HG02588 (cell line): ENCODE measurements at regions not wholly inside any gene's neighbourhood (a gene's known extent, or its start where the extent isn't known, plus 50 kb on each side); places are given as distances from the start of the nearest gene placed in this dataset.

Experiments
- ATAC-seq: cut with Tn5 transposase; IDR thresholded peaks from one replicate; pipeline ENCODE4 v1.9.1; 2021; ENCODE audit warnings: mild to moderate bottlenecking, moderate library complexity; ENCODE audit not compliant: unreplicated experiment

GRCh38 chr2:59540864-59541263 is 1012.6 kb downstream of the BCL11A start:
- ATAC-seq = no peak

DNA sequence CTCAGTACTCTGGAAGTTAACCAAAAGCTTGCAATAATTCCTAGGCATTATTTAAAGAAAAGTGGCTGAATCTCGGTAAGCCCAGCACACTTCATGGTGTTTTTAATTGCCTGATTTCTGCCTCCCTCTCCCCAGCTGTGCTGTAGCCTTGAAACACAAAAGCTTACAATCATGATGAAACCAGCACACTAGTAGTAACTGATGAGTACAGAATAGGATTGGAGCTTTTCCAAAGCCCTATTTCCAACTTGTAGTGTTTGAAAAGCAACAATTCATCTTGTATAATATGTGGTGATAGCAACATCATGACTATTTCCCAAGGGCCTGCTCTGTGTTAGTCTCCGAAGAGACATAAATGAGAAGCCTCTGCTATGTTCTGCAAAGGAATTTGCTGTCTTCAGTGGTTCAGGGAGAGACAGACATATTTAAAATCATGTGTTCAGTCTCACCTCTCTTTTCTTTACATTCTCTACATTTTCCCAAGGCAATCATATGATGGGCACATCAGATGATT is 1015.0 kb downstream of the BCL11A start:
- ATAC-seq = no peak

- no peak for ATAC-seq
Observed at GRCh38 chr2:59532808-59533207, 1020.6 kb downstream of the BCL11A start.

DNA sequence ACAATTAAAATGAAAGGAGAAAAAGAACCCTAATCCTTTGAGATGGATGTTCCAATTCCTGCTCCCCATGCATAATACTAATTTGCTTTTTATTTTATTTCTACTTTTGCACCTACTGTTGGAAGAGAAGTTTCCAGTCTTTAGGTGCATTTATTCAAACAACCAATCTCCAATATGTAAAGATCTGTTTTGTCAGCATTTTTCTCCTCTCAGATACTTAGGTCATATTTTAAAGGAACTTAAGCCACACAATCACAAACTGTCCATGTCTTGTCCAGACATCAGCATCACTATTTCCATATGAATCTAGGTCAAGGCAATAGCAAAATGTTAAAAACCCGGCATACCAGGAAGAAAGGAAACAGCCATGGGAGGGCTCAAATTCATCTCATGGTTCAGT is 1023.2 kb downstream of the BCL11A start:
- no peak for ATAC-seq

GRCh38 chr2:59529726-59530125 is 1023.7 kb downstream of the BCL11A start:
- no peak for ATAC-seq

DNA sequence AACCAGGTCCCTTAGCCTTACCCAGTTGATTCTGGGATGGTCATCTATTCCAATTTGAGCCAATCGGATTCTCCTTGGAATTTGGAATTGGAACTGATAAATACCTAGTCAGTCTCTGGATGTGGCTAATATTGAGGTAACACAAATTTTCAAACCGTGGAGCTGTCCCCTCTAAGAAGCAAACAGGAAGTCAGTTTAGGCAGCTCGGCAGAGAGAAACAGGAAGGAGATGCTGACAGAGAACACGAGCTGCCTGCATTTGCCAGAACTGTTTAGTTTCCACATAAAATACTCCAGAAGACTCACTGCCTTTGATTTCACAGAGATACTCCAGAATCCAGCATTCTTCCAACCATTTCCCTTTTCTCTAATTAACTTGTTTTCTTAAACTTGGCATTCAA is 1024.9 kb downstream of the BCL11A start:
- no peak for ATAC-seq

DNA sequence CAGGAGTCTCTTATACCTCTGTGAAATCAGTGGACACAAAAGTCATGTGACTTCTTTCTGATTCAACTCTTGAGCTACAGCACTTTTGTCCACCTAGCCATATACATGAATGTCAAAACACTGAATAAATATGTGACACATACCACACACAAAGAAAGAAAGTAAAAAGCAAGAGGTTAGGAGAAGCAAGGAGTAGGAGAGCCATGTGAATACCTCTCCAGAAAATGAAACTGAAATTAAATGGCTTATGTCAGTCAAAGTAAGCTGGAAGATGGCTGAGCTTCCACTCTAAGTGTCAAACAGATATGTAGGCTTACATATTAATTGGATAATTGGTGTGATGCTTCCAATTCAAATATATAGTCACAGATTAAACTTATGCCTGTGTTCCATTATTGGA is 1050.5 kb downstream of the BCL11A start:
- ATAC-seq = no peak

GRCh38 chr2:59490994-59491393 is 1062.5 kb downstream of the BCL11A start:
- no peak for ATAC-seq

DNA sequence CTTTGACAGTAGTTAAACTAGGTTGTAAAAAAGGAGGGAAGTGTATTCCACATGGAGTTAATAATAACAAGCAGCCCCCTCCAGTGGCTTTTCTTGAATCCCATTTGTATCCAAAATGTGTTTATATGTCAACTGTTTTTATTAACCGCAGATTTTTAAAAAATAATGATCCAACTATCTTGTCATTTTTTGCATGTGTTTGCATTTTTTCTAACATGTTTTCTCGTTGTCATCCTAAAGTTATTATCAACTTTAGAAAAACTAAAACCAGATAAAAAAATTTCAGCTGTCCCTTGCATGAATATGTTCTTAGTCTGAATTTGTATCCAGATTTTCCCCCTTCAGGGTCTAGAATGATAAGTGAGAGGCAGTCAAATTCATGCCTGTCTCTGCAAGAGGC is 1063.3 kb downstream of the BCL11A start:
- no peak for ATAC-seq

DNA sequence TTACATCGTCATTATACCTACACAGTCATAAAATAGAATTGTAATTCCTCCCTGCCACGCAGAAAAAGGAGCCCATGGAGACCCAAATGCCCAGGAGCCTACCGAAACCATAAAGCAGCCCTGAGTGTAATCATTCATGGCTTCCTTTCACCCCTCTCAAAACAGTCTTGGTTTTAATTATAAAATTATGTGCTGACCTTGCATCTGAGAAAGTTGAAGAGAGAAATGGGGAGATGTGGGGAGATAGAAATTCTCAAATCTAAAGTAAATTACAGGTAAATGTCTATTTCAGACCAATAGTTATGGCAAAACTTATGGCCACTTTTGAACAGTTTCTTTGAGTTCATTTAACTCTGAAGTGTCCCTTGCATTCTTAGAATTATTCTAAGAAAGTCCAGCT is 1068.8 kb downstream of the BCL11A start:
- no peak for ATAC-seq

GRCh38 chr2:59463426-59463825 is 1090.0 kb downstream of the BCL11A start:
- ATAC-seq = no peak

- ATAC-seq = no peak
Observed at GRCh38 chr2:59462422-59463197, 1090.8 kb downstream of the BCL11A start.

DNA sequence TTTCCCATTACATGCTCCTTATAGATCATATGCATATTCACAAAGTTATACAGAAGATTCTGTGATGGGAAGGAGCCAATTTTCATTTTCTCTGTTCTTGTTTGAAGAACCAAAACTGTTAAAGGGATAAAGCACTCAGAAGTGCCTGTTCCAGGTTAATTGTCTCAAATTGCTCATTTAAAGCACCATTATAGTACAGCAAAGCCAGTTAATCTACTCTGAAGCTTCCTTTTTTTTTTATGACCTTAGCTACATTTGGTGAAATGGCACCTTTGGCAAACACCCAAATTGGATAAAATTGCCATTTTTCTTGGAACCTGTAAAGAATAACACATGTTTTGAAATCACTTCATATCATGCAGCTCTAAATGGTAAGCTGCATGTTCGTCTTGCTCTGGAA is 1092.3 kb downstream of the BCL11A start:
- ATAC-seq = no peak

DNA sequence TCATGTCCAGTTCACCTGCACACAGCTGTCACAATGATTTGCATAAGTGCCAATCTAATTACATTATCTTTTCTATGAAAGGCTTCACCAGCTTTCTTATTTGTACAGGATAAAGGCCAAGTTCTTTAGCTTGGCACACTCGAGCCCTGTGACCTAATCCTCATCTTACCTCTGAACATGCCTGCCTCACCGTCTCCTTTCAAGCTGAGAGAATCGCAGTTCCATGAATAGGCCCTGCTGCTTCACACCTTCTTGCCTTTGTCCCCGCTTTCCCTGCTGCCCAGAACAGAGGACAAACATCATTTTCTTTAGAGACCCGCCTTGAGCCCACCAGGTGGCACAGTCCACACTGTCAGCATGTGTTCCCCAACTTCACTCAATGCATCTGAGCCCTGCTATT is 1094.7 kb downstream of the BCL11A start:
- no peak for ATAC-seq

DNA sequence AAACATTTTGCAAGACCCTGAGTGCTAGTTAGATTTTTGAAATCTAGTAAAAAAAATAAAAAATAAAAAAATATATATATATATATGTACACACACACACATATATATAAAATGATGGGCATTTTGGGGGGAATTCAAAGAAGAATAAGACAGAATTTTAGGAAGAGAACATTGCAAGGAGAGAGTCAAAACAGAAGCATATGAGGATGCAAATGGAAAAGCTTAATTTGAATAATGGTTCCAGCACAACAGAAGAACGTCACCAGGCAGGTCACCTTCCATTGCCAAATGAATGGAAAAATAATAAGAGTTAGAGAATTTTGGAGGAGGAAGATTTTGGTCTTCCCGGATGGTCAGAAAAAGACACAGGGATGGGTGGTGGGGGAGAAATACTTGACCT is 1097.2 kb downstream of the BCL11A start:
- no peak for ATAC-seq

GRCh38 chr2:59449274-59449673 is 1104.2 kb downstream of the BCL11A start:
- no peak for ATAC-seq

GRCh38 chr2:59440491-59440890 is 1113.0 kb downstream of the BCL11A start:
- ATAC-seq = no peak

GRCh38 chr2:59435635-59436034 is 1117.8 kb downstream of the BCL11A start:
- no peak for ATAC-seq

- ATAC-seq = no peak
Observed at GRCh38 chr2:59428940-59429339, 1124.5 kb downstream of the BCL11A start.

GRCh38 chr2:59427980-59428379 is 1125.5 kb downstream of the BCL11A start:
- no peak for ATAC-seq

GRCh38 chr2:59425247-59425646 is 1128.2 kb downstream of the BCL11A start:
- no peak for ATAC-seq

- ATAC-seq = no peak
Observed at GRCh38 chr2:59413751-59414570, 1139.5 kb downstream of the BCL11A start.
